A549 (cell line): ENCODE measurements at regions not wholly inside any gene's neighbourhood (a gene's known extent, or its start where the extent isn't known, plus 50 kb on each side); places are given as distances from the start of the nearest gene placed in this dataset.

Experiments used
- CTCF ChIP-seq: fragments of >200 bp; sonication (Bioruptor Twin); formaldehyde crosslinking; IDR thresholded peaks from 3 replicates; pipeline ENCODE4 v1.5.1; 2016
- RCOR1 ChIP-seq: fragments of 150-350 bp; IDR thresholded peaks from 2 replicates; pipeline ENCODE4 v1.6.1; 2014; ENCODE audit warnings: antibody characterized with exemption, low read length, low read depth

- TF ChIP-seq CTCF = no peak
- TF ChIP-seq RCOR1 = no peak
These were observed 116.9 kb downstream of the NFKBIZ start for GRCh38 chr3:101966226-101966625.
